ENCODE measurements at regions not wholly inside any gene's neighbourhood (a gene's known extent, or its start where the extent isn't known, plus 50 kb on each side); places are given as distances from the start of the nearest gene placed in this dataset.

DNA sequence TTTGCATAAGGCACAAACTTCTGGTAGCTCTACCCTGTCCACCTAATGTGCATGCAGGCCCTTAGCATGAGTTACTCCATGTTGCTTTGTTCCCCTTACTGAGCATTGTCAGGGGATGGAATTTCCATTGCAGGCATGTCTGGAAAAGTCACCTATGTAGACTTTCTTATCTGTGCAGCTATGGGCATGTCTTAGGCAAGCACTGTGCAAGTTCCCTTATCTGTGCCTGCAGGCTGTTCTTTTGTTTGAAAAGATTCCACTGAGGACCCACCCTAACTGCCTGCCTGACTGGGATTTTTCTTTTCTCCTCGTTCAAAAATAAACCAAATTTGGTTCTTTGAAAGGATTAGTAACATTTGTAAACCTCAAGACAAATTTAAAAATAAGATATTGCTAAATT is 587.0 kb downstream of the CDH18 start:
- Mint-ChIP-seq H3K4me1 (no peaks in the 10 kb centered on the region), H3K4me3 (no peak overlapping the region), H3K27ac (no peak overlapping the region), H3K36me3 (no peaks in the 10 kb centered on the region), H3K9me3 (peaks cover 5% of the 10 kb centered on the region), H3K27me3 (no peaks in the 10 kb centered on the region)

DNA sequence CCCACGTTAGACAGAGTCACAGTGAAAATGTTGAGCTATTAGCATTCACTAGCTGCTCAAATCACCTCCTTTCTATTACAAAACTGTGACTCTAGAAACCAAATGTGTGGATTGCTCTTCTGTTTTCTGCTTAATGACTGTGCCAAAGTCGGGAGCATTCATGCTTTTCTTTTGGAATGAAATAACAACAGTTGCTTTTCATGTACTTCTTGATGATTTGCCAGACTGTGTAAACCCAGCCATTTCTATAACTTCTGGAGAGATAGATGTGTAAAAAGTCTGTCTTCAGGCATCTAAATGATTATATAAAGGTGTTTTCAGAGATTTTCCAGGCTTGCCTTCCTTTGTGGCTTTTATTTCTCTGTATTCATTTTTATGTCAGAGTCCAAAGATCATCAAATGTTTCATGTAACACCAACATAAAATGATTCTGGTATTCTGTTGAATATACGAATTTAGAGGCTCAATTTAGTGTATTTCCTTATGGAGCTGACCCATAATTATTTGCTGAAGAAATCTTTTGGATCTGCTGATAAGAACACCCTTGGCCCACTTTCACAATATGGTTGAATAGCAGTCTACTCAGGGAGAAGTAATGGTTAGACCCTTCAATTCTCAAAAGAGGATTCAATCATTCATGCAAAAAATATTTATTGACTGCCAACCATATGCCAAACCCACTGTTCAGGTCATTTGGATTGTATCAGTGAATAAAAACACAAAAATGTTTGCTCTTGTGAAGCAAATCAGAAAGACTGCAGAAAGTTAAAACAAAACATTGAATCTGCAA is 581.2 kb downstream of the CDH18 start:
- no peaks in the 10 kb centered on the region for H3K36me3 Mint-ChIP-seq
- no peaks in the 10 kb centered on the region for H3K4me1 Mint-ChIP-seq
- H3K9me3 Mint-ChIP-seq: peaks cover 9% of the 10 kb centered on the region
- no peak overlapping the region for H3K4me3 Mint-ChIP-seq
- no peak overlapping the region for H3K27ac Mint-ChIP-seq
- no peaks in the 10 kb centered on the region for H3K27me3 Mint-ChIP-seq

DNA sequence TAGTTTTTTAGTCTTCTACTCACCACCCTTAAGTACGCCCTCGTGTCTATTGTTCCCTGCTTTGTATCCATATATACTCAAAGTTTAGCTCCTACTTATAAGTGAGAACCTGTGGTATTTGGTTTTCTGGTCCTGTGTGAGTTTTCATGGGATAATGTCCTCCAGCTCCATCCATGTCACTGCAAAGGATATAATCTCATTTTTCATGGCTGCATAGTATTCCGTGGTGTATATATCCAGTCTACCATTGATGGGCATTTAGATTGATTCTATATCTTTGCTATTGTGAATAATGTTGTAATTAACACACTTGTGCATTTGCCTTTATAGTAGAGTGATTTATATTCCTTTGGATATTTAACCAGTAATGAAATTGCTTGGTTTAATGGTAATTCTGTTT is 579.9 kb downstream of the CDH18 start:
- no peaks in the 10 kb centered on the region for H3K36me3 Mint-ChIP-seq
- no peak overlapping the region for H3K27ac Mint-ChIP-seq
- H3K4me3 Mint-ChIP-seq: no peak overlapping the region
- peaks cover 9% of the 10 kb centered on the region for H3K9me3 Mint-ChIP-seq
- H3K27me3 Mint-ChIP-seq: no peaks in the 10 kb centered on the region
- H3K4me1 Mint-ChIP-seq: no peaks in the 10 kb centered on the region

DNA sequence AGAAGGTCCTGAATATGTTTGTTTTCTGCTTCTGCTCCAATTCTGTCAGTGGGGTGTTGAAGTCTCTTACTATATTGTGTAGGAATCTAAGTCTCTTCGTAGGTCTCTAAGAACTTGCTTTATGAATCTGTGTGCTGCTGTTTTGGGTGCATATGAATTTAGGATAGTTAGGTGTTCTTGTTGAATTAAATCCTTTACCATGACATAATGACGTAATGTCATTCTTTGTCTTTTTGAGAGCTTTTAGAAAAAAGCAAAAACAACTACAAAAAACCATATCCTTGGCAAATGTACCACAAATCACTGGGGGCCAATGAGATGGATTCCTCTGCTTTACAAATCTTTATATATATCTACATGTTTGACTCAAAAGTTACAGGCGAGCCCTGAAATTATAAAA is 576.1 kb downstream of the CDH18 start:
- no peak overlapping the region for H3K27ac Mint-ChIP-seq
- H3K4me1 Mint-ChIP-seq: no peaks in the 10 kb centered on the region
- H3K9me3 Mint-ChIP-seq: peaks cover 13% of the 10 kb centered on the region
- no peak overlapping the region for H3K4me3 Mint-ChIP-seq
- no peaks in the 10 kb centered on the region for H3K27me3 Mint-ChIP-seq
- H3K36me3 Mint-ChIP-seq: no peaks in the 10 kb centered on the region
